OCI-LY3 (cell line): ENCODE measurements at regions not wholly inside any gene's neighbourhood (a gene's known extent, or its start where the extent isn't known, plus 50 kb on each side); places are given as distances from the start of the nearest gene placed in this dataset.

ENCODE experiments used
- EZH2phosphoT487 ChIP-seq: fragments of 200-600 bp; shearing (Covaris generic); IDR thresholded peaks from 2 replicates; pipeline ENCODE4 v1.6.1; 2018; ENCODE audit warnings: antibody characterized with exemption, mixed run types, low read depth
- TF ChIP-seq, protein P1 (sequence below): fragments of 200-600, 300-600 bp; sonication (generic); IDR thresholded peaks from 2 replicates; pipeline ENCODE4 v1.5.1; 2014; ENCODE audit warnings: antibody characterized with exemption, low read length, low read depth

DNA sequence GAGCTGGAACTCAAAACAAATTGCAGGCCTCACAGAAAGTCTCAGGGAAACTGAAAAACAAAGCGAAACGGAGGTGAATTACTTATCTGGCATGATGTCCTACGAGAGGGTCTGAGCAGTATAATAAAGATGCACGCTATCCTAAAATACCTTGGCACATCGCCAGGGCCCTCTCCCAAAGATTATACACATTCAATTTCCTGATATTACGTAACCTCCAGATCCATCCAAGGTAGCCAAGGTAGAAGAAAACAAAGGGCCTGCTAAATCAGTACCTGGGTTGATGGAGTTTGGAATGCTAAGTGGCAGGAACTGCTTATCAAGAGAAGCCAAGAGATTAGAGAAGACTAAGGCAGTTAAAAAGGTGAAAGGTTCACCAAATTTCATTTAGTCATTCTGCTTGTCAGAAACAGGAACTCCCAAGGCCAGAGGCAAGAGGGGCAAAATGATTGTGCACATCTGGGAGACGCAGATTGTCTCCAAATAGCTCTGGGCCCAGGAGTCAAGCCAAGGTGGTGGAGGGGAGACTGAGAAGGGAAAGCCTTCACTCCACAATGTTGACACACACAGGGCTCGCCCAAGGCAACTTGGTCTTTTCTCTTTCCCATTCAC is 236.8 kb upstream of the ATP5MC3 start:
- TF ChIP-seq, protein P1, sequence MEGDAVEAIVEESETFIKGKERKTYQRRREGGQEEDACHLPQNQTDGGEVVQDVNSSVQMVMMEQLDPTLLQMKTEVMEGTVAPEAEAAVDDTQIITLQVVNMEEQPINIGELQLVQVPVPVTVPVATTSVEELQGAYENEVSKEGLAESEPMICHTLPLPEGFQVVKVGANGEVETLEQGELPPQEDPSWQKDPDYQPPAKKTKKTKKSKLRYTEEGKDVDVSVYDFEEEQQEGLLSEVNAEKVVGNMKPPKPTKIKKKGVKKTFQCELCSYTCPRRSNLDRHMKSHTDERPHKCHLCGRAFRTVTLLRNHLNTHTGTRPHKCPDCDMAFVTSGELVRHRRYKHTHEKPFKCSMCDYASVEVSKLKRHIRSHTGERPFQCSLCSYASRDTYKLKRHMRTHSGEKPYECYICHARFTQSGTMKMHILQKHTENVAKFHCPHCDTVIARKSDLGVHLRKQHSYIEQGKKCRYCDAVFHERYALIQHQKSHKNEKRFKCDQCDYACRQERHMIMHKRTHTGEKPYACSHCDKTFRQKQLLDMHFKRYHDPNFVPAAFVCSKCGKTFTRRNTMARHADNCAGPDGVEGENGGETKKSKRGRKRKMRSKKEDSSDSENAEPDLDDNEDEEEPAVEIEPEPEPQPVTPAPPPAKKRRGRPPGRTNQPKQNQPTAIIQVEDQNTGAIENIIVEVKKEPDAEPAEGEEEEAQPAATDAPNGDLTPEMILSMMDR, result no peak
- TF ChIP-seq EZH2phosphoT487, result no peak
